GM19438 (cell line): ENCODE measurements at regions not wholly inside any gene's neighbourhood (a gene's known extent, or its start where the extent isn't known, plus 50 kb on each side); places are given as distances from the start of the nearest gene placed in this dataset.

ENCODE experiments used
- ATAC-seq: cut with Tn5 transposase; IDR thresholded peaks from one replicate; pipeline ENCODE4 v1.9.1; 2021; ENCODE audit warnings: low read depth; ENCODE audit not compliant: unreplicated experiment

DNA sequence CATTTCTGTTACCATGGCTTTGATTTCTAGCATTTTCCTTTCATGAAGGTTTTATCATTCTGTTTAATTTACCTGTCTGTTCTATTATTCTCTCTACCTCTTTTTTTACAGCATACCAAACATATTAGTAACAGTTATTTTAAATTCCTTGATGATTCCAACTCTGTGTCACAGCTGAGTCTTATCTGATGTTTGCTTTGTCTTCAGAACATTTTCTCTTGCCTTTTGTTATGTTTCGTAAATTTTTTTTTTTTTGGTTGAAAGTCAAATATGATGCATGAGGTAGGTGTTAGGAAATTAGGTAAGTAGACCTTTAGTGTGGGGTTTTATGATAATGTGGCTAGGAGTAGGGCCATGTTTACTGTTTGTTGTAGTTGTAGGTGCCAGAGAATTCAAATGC is 496.4 kb downstream of the FOXG1 start:
- no peak for ATAC-seq

DNA sequence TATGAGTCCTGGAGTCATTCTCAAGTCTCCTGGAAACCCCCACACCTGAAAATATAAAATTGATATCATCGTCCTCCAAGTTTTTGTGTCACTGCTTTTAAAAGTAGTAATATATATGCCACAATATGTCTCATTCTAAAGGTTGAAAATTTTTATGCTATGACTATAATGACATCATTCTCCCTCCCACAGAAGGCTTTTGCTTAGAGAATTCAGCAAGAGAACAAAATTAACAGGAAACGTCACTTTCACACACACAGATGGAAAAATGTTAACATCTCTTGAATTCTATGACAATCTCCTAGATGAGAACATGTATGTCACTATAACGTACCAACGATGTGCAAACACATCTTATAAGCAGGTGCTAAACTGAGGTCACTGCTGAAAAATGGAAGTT is 498.3 kb downstream of the FOXG1 start:
- ATAC-seq: no peak

DNA sequence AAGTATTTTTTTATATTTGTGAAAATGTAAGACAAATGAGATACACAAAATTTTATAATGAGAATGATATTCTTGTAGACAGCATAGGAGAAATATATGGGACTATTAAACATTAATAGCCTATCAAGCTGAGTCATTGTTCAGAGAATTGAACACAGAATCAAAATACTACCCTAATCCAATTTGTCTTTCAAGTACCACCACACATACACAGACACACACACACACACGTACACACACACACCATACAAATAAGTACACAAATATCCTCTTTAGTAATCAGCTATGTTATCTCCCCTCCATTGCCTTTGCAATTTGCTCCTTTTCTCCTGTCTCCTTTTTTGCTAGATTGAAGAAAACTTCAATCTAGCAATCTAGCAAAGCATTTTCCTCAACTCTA is 499.3 kb downstream of the FOXG1 start:
- ATAC-seq: no peak

DNA sequence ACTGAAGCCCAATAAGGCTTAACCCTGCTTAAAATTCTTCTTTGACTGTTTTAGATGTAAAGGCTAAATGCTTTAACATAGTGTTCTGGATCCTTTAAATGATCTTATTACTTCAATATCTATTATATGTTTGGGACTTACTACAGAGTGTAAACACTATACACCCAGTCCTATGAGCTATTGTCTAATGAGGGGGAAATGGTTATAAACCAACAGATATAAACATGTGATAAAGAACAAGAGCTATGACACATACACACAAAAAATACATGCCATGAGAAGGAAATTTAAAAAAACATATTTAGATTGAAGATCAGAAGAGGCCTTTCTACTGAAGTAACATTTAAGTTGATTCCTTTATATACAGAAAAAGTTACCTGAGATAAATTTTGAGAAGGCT is 505.1 kb downstream of the FOXG1 start:
- ATAC-seq: no peak

DNA sequence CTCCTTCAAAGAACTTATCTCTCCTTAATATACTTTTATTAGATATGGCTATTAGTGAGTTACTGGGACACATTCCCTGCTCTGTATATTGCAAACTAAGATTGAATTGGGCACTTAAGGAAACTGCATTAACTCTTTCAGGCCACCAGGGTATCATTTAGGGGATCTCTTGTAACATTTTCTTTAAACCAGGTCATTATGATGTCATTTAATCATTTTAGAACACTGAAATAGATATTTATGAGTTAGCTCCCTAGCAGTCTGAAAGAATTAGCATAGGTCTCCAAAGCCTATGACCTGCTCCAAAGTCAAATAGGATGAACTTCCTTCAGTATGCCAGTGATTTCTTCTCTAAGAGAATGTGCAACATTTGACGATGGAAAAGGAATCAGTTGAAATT is 506.9 kb downstream of the FOXG1 start:
- no peak for ATAC-seq

DNA sequence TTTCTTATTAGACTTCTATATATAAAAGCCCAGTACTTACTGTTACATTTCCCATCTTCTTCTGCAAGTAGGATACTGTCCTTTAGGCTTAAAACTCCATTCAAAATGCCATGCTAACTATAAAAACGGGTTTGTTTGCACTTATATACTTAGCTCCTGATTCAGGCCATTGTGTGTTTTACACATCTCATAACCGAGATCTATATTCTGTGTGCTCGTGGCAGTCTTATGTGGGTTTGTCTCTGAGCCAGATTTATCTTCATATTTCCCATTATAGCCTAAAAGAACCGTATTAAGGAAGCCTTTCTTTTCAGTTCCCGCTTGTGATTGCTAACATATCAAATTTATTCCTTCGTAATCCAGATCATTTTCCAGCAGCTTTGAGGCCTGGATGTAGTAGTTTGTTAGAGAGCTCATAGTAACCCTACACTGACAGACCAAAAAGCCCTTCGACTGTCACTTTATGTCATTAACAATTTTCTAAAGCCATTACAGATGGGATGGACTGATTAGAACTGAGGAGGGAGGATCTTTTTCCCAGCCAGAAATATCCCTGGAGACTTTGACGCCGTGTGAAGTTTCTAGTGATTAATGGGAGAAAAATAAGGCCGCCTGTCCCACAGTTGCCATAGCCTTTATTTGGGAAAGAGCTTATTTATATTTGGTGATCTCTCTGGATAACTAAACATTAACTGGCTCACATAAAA is 508.5 kb downstream of the FOXG1 start:
- ATAC-seq: no peak

DNA sequence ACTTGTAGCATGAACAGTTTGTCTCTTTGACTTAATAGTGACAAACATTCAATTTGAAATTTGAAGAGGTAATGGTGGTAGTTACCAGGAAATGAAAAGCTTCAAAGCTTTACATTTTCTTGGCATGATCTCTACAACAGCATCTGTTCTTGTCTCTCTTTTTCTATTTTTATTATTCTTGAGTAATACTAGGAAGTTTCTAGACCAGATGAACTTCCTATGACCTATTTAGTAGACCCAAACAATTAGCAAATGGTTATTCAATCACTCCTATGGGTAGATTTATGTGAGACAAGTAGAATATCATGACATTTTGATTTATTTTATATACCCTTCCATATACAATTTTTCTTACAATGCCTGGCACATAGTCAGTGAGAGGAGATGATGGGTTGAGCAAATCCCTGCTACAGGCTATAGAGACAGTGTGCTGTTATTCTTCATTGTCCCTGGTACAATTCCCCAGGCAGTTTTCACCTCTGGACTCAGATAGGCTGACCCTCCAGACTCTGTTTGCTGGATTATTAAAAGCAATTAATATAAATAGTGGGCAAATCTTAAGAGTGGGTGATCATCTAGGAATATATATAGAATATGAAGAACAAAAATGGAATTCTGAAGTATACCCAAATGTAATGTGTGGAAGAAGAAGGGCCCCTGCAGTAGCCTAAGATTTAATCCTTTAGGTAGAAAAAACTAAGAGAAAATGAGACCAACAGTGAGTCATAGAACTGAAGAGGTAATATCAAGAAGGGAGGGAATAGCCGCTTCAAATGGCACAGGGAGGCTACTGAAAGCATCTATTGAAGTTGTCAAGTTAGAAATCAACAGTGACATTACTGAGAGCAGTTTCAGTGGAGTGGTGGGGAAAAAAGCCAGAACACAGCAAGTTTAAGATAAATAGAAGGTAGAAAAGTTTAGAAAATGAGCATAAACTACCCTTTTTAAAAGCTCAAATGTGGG is 512.0 kb downstream of the FOXG1 start:
- no peak for ATAC-seq

DNA sequence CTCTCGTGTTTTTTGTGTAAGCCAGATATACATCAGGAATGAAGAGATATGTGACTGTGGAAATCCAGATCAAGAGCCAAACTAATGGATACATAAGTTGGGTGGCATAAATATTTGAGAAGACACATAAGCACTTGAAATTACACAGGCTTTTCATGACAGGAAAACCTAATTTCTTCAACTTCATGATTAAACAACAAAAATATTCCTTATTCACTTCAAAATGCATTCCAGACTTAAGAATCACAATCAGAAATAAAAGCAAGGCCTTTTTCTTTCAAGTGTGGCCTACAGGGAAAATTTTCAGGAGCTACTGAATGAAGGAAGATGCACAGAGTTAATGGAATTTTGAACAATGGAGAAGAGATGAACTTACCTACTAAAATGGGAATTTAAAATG is 515.6 kb downstream of the FOXG1 start:
- no peak for ATAC-seq

DNA sequence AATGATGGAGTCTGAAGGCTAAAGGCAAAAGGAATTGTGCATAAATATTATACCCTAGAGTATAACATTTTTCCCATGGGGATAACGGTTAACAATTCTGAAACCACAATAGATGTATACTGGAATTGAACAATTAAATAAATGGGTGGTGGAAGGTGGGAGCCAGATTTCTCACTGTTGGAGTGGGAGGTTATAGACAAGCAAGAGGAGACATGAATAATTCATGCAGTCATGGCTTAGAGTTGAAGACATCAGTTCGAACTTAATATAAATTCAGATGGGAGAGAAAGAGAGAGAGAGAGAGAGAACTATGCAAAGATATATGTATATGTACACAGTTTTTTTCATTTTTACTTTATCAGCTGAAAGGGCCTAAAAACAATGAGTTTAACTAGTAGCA is 523.9 kb downstream of the FOXG1 start:
- ATAC-seq: no peak

DNA sequence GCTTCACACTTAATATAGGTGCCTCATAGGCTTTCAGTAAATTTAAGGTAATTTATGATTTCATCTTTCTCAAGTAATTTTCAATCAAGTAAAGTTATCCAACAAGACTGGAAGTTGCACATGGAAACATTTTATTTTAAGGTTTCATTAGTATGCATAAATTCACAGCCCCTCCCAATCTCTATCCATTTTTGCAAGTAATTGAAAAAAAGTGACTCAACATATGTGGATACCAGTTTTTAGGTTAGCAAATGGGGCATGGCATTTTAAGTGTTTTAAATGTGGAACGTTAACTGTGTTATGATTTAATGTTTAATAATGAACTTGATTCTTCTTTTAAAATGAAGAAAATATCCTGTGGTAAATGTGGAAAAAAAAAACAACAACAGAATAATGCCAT is 532.8 kb downstream of the FOXG1 start:
- no peak for ATAC-seq

DNA sequence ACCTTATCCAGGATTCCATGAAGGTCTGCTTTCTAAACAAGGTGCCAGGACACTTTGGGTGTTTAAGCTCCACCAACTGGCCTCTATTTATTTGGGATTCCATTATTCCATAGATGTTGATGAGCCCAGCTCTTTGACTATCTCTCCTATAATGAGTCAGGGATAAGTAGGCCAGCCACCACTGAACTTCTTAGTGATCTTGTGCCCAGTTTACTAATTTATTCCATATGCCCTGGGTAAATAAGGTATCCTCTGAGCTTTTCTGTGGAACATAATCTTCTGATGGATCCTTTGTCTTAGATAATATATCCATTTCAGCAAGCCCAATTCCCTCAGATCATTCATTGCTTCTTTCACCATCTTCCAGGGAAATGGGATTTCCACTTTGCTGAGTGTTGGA is 535.0 kb downstream of the FOXG1 start:
- ATAC-seq: no peak

DNA sequence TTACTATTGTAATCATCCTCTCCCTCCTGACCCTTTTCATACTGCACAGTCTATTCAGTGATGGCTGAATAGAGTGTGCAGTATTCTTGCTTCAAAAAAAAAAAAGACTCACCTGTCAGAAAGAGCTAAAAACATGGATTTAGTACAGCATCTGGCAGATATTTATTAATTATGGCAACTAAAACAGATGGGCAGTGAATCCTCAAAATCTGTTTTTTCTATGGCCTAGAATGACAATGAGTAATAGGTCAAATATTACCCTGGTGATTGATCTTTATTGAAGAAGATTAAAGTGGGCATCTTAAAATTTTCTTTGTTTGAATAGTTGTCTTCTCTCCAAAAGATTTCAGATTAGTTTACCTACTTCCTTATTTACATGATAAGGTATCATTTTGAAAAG is 543.6 kb downstream of the FOXG1 start:
- no peak for ATAC-seq

DNA sequence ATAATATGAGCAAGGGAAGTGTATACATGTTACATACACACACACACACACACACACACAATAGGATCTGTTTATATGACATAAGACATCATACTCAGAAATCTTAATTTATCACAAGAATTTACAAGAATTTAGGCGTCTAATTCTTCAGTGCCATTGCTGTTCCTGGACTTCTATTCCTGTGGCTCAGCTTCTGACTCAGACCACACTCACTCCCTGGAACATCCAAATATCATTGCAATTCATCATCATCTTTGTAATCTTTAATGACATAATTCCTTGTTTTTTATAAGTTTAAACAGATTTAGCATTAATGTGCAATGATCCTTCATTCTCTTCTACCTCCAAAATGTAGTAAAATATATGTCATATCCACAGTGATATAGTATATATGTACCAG is 544.2 kb downstream of the FOXG1 start:
- no peak for ATAC-seq

DNA sequence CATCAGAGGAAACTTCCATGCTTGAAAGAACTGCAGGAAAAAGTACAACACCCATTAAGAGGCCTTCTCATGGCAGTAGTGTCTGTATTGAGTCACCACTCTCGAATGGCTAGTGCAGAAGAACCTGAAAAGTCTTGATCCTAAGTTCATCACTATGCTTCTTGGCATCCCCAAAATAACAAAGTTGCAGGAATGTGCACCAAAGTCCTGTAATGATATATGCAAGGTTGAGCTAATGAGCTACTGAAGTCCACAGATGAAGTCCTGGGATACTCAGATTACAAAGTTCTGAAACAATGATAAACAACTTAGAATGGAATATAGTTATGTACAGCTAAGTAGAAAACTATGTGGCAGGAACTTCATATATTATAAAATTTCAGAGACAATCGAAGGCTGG is 545.4 kb downstream of the FOXG1 start:
- no peak for ATAC-seq

DNA sequence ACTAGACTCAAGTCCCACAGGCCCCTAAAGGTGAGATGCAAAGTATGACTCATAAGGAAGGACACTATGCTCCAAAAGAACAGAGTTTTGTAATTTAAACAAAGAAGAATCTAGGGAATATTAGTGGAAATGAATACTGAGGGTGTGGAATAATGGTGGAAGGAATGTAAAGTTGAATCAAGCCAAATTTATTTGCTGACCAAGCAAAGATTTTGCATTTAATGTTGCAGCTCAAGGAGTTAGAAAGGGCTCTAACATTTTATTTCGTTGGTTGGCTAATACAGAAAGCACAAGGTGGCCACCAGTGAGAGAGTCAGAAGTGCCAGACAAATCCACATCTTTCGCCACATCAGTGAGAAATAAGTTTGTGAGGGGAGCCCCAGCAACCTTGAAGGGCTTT is 550.3 kb downstream of the FOXG1 start:
- ATAC-seq: no peak

DNA sequence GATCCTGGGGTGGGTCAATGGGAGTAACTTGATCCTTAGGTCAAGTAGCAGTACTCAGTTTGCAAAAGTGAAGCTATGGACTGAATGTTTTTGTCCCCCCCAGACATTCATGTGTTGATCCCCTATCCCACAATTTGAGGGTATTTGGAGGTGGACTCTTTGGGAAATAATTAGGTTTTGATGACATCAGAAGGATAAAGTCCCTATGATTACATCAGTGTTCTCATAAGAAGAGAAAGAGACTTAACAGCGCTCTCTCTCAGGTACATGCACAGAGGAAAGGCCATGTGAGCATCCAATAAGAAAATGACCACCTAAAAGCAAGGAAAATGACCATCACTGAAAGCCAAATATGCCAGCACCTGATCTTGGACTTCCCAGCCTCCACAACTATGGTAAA is 550.8 kb downstream of the FOXG1 start:
- no peak for ATAC-seq

DNA sequence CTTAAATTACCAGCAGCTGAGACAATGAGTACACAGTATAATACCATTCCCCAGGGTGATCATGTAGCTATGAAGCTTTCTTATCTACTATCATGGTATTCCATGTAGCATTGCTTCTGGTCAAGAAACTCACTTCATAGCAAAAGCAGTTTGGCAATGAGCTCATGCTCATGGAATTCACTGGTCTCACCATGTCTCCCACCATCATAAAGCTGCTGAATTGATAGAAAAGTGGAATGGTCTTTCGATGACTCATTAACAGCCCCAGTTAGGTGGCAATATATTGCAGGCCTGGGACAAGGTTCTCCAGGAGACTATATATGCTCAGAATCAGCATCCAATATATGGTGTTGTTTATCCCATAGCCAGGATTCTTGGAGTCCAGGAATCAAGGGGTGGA is 553.7 kb downstream of the FOXG1 start:
- ATAC-seq: no peak

DNA sequence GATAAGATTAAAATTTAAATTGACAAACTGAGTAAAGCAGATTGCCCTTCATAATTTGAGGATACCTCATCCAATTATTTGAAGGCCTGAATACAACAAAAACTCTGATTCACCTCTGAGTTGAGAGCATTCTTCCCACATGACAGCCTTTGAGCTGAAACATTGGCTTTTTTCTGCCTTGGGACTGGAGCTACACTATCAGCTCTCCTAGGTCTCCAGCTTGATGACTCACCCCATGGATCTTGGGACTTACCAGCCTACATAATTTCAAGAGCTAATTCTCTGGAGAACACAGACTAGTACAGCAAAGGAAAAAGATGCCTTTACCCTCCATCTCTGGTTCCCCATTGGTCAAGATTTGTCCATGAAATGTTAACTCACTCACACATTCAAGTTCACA is 555.1 kb downstream of the FOXG1 start:
- no peak for ATAC-seq

DNA sequence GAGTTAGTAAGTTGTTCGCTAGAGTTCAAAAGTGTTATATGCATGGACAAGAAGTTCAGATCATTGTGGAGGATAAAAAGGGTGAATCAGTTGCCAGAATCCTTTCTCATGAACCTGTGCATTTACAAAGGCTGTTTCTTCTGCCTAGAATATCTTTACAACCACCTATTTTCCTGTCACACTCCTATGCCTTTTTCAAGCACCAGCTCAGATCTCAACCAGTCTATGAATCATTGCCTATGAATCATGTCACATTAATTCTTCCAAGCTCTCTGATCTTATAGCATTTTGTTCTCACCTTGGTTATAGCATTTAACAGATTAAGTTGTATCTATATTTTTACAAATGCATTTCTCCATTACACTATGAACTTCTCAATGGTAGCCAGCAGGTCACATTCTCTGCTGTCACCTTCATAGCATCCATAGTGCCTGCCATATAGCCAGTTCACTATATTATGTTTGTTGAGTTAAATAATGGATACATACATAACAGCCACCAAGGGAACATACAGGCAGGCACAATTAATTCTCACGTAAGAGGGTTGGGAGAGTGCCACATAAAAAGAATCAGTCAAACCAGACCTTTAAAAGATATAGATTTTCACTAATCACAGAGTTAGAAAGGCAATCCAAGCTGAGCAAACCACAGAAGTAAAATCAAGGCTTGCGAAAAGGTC is 573.0 kb downstream of the FOXG1 start:
- no peak for ATAC-seq

DNA sequence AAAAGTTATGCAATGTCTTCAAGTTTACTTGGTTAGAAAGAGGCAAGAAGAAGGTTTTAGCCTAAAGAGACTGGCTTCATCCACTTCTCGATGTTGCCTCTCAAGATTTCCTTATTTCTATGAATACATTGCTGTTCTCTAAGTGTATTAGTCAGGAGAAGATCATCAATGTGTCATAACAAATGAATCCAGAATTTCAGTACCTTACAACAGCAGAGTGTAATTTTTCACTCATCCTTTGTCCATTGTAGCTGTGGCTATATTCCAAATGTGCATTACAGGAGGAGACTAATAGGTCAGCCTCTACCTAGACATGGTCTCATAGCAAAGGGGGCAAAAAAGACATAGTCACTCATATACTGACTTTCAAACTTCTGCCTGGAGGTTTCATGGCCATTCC is 579.1 kb downstream of the PRKD1 start:
- no peak for ATAC-seq

DNA sequence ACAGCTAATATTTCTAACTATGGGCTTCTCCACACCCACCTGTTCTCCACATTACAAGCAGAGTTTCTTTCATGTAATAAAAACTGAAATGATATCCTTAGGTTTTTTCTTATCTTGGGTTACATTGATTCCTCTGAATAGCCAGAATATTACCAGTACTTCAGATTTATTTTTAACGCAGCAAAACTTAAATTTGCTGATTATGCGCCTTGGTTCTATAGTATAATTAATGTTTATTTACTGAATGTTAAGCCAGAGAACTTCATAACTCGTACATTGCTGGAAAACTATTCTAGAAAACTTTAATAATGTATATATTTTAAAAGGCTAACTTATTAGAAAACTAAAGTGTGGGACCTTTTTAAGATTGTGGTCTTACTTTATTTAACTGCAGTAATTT is 577.2 kb downstream of the PRKD1 start:
- no peak for ATAC-seq
